PC-3 (cell line): ENCODE measurements at regions not wholly inside any gene's neighbourhood (a gene's known extent, or its start where the extent isn't known, plus 50 kb on each side); places are given as distances from the start of the nearest gene placed in this dataset.

Experiments used
- ATAC-seq: fragments of 200-7000 bp; cut with Tn5 transposase; 2 replicates; pipeline ENCODE4 v1.9.1; 2020; ENCODE audit warnings: mild to moderate bottlenecking, moderate library complexity
- BruUV-seq: library from RNA; stranded (reverse); fragments of 400-500 nt; replicated peaks from 2 replicates; lab custom pipeline; 2021; lab: Mats Ljungman, UMichigan
- CTCF ChIA-PET: fragments of 300-600 bp; sonication (Branson Sonifier 250); formaldehyde crosslinking; loops from one replicate; lab custom pipeline; 2022; ENCODE audit warnings: antibody characterized with exemption; lab: Charles Lee
- POLR2A ChIA-PET: fragments of 300-600 bp; sonication (Branson Sonifier 250); formaldehyde crosslinking; loops from one replicate; lab custom pipeline; 2022; ENCODE audit warnings: antibody characterized with exemption; ENCODE audit not compliant: unreplicated experiment; lab: Charles Lee
- DNase-seq: peaks from one replicate; pipeline ENCODE4 v3.0.0-alpha.2; 2015
- H2AFZ ChIP-seq: fragments of 300-600 bp; sonication (generic); 2 replicates; pipeline ENCODE4 v1.6.0; 2016; ENCODE audit warnings: antibody characterized with exemption, low read length
- H3F3A ChIP-seq: fragments of 300-600 bp; sonication (generic); one replicate; pipeline ENCODE4 v1.6.0; 2017; ENCODE audit warnings: antibody characterized with exemption, low read length, control low read depth, mild to moderate bottlenecking; ENCODE audit not compliant: unreplicated experiment
- H3K27ac ChIP-seq: fragments of 300-600 bp; sonication (generic); 2 replicates; pipeline ENCODE4 v1.5.1; 2016; ENCODE audit warnings: mild to moderate bottlenecking, low read length
- H3K27me3 ChIP-seq: fragments of 300-600 bp; sonication (generic); 2 replicates; pipeline ENCODE4 v1.6.1; 2016; ENCODE audit warnings: low read length, mixed read lengths
- H3K36me3 ChIP-seq: fragments of 300-600 bp; sonication (generic); 2 replicates; pipeline ENCODE4 v1.6.1; 2016; ENCODE audit warnings: low read depth, mixed run types, low read length, mixed read lengths
- H3K4me1 ChIP-seq: fragments of 300-600 bp; sonication (generic); 2 replicates; pipeline ENCODE4 v1.5.1; 2016; ENCODE audit warnings: low read length; ENCODE audit not compliant: insufficient read depth
- H3K4me2 ChIP-seq: fragments of 300-600 bp; sonication (generic); 2 replicates; pipeline ENCODE4 v1.6.0; 2016; ENCODE audit warnings: low read length
- H3K4me3 ChIP-seq: fragments of 300-600 bp; sonication (generic); 2 replicates; pipeline ENCODE4 v1.5.1; 2016; ENCODE audit warnings: mild to moderate bottlenecking, low read length, mixed read lengths
- H3K79me2 ChIP-seq: fragments of 300-600 bp; sonication (generic); 2 replicates; pipeline ENCODE4 v1.6.1; 2017; ENCODE audit warnings: low read length, mixed read lengths
- H3K9ac ChIP-seq: fragments of 300-600 bp; sonication (generic); 2 replicates; pipeline ENCODE4 v1.6.0; 2016; ENCODE audit warnings: mild to moderate bottlenecking, low read length
- H3K9me2 ChIP-seq: fragments of 300-600 bp; sonication (generic); replicated peaks from 2 replicates; pipeline ENCODE4 v1.6.1; 2016; ENCODE audit warnings: mixed run types, low read length, mixed read lengths
- H3K9me3 ChIP-seq: fragments of 300-600 bp; sonication (generic); 2 replicates; pipeline ENCODE4 v1.6.1; 2016; ENCODE audit warnings: low read length, mixed read lengths
- H4K20me1 ChIP-seq: fragments of 300-600 bp; sonication (generic); 2 replicates; pipeline ENCODE4 v1.6.1; 2016; ENCODE audit warnings: low read length, mixed read lengths
- EZH2 ChIP-seq: fragments of 300-600 bp; sonication (generic); IDR thresholded peaks from one replicate; pipeline ENCODE4 v1.6.1; 2017; ENCODE audit warnings: antibody characterized with exemption, mild to moderate bottlenecking, low read length; ENCODE audit not compliant: unreplicated experiment
- EZH2phosphoT487 ChIP-seq: fragments of 300-600 bp; sonication (generic); IDR thresholded peaks from 2 replicates; pipeline ENCODE4 v1.6.1; 2018; ENCODE audit warnings: mild to moderate bottlenecking, antibody characterized with exemption, low read length, borderline replicate concordance
- intact Hi-C: fragments of 100-400 bp; cut with micrococcal nuclease; formaldehyde crosslinking; loops from 2 replicates; pipeline ENCODE4 v1.9.0; 2023
- TF ChIP-seq, protein P1 (sequence below): fragments of 300-600 bp; sonication (generic); conservative IDR thresholded peaks from 2 replicates; pipeline ENCODE4 v1.5.1; 2017; ENCODE audit warnings: antibody characterized with exemption, low read depth, mild to moderate bottlenecking, low read length

- no peak overlapping the region for H3K4me2 ChIP-seq
- intact Hi-C loops: no loop called here
- DNase-seq: no peak
- H3K4me3 ChIP-seq: no peak overlapping the region
- ATAC-seq: no peak
- no peaks in the 10 kb centered on the region for H3K9me2 ChIP-seq
- H3K27me3 ChIP-seq: no peaks in the 10 kb centered on the region
- no peaks in the 10 kb centered on the region for H4K20me1 ChIP-seq
- H3K79me2 ChIP-seq: no peaks in the 10 kb centered on the region
- H3K9ac ChIP-seq: no peak overlapping the region
- no peaks in the 10 kb centered on the region for H3K4me1 ChIP-seq
- H3F3A ChIP-seq: no peaks in the 10 kb centered on the region
- no TSS peak for BruUV-seq
- H3K27ac ChIP-seq: no peak overlapping the region
- TF ChIP-seq EZH2: no peak
- TF ChIP-seq, protein P1, sequence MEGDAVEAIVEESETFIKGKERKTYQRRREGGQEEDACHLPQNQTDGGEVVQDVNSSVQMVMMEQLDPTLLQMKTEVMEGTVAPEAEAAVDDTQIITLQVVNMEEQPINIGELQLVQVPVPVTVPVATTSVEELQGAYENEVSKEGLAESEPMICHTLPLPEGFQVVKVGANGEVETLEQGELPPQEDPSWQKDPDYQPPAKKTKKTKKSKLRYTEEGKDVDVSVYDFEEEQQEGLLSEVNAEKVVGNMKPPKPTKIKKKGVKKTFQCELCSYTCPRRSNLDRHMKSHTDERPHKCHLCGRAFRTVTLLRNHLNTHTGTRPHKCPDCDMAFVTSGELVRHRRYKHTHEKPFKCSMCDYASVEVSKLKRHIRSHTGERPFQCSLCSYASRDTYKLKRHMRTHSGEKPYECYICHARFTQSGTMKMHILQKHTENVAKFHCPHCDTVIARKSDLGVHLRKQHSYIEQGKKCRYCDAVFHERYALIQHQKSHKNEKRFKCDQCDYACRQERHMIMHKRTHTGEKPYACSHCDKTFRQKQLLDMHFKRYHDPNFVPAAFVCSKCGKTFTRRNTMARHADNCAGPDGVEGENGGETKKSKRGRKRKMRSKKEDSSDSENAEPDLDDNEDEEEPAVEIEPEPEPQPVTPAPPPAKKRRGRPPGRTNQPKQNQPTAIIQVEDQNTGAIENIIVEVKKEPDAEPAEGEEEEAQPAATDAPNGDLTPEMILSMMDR: no peak
- TF ChIP-seq EZH2phosphoT487: no peak
- no peaks in the 10 kb centered on the region for H3K9me3 ChIP-seq
- POLR2A ChIA-PET: no interaction called here
- H2AFZ ChIP-seq: no peak overlapping the region
- CTCF ChIA-PET: no interaction called here
- H3K36me3 ChIP-seq: no peaks in the 10 kb centered on the region
Observed at GRCh38 chr4:155591738-155592143, 74.9 kb upstream of the GUCY1A1 start.

GRCh38 chr4:155590796-155591585 lies 75.7 kb upstream of the GUCY1A1 start:
- no TSS peak for BruUV-seq
- Histone ChIP-seq H3K27ac (no peak overlapping the region), H3K9ac (no peak overlapping the region), H2AFZ (no peak overlapping the region), H3K4me3 (no peak overlapping the region), H3K4me1 (no peaks in the 10 kb centered on the region), H3K27me3 (no peaks in the 10 kb centered on the region), H3F3A (no peaks in the 10 kb centered on the region), H3K4me2 (no peak overlapping the region), H3K9me2 (no peaks in the 10 kb centered on the region), H4K20me1 (no peaks in the 10 kb centered on the region), H3K9me3 (no peaks in the 10 kb centered on the region), H3K79me2 (no peaks in the 10 kb centered on the region), H3K36me3 (no peaks in the 10 kb centered on the region)
- POLR2A ChIA-PET: no interaction called here
- DNase-seq (no peak), ATAC-seq (no peak)
- CTCF ChIA-PET: no interaction called here
- intact Hi-C loops: no loop called here
- TF ChIP-seq, protein P1: no peak
- no peak for TF ChIP-seq EZH2

GRCh38 chr4:155588437-155588836 lies 78.2 kb upstream of the GUCY1A1 start:
- H3F3A ChIP-seq: no peaks in the 10 kb centered on the region
- DNase-seq: no peak
- ATAC-seq: no peak
- POLR2A ChIA-PET: no interaction called here
- peaks cover 3% of the 10 kb centered on the region; the same call in 1 of the 2 replicates for H3K4me1 ChIP-seq
- no peak overlapping the region for H3K9ac ChIP-seq
- no peak overlapping the region for H2AFZ ChIP-seq
- H3K4me3 ChIP-seq: no peak overlapping the region
- no peaks in the 10 kb centered on the region for H3K27me3 ChIP-seq
- no peaks in the 10 kb centered on the region for H3K9me2 ChIP-seq
- intact Hi-C loops: no loop called here
- H3K79me2 ChIP-seq: no peaks in the 10 kb centered on the region
- CTCF ChIA-PET: no interaction called here
- no peak overlapping the region for H3K27ac ChIP-seq
- H4K20me1 ChIP-seq: no peaks in the 10 kb centered on the region
- no TSS peak for BruUV-seq
- H3K4me2 ChIP-seq: no peak overlapping the region
- no peak for TF ChIP-seq EZH2phosphoT487
- TF ChIP-seq, protein P1: no peak
- no peak for TF ChIP-seq EZH2
- H3K9me3 ChIP-seq: no peaks in the 10 kb centered on the region
- H3K36me3 ChIP-seq: no peaks in the 10 kb centered on the region
